ENCODE measurements at regions not wholly inside any gene's neighbourhood (a gene's known extent, or its start where the extent isn't known, plus 50 kb on each side); places are given as distances from the start of the nearest gene placed in this dataset.

DNA sequence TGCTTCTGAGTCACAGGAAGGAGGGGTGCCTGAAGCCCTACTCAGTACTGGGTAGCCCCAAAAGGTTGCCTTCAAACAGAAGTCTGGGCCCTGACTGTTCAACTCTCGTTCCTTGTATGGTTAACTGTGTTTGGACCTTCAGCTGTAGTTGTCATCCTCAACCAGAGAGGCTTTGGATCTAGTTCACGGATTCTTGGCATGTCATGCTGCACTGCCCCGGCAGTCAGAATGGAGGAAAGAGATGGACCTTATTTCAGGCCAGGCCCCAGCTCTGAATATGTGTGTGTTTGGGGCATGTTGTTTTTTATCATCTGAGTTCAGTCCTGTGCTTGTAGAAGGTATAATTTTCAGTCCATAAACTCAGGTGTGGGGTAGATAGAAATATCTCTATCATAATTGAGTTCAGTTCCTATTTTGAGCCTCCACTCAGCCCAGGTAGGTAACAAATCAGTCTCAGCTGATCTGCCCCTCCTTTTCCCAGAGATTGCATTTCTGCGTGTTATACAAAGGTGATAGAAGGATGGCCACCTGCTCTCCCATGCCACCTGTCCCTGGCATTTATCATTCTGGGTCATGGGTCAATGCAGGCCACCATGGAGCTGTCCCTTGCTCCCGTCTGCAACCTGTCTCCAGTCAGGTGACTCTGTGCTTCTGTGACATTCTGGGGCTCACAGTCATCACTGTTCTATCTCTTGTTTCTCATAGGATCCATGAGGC lies 127.5 kb upstream of the CPEB4 start:
- no peak overlapping the region for H2AK9ac ChIP-seq (replicated peaks; ENCODE audit: low read depth, low read length, poor library complexity)
- in situ Hi-C loops (cut with MboI; ENCODE audit: low sequenced_read_pairs) (no loop called here), intact Hi-C loops (cut with micrococcal nuclease) (loop anchor here (5.0 kb wide), 1 partner anchor 127 kb away; the partner anchor contains the start of gene CPEB4), dilution Hi-C loops (cut with HindIII; ENCODE audit: low sequenced_read_pairs, unreplicated experiment) (no loop called here)
- peak overlapping the region; percentile 8 for H2AK5ac ChIP-seq (ENCODE audit: low read depth, low read length)
- no peak overlapping the region for H4K5ac ChIP-seq (ENCODE audit: low read depth, low read length)
- BruUV-seq (replicated peaks), result no TSS peak
- no peak overlapping the region for H4K8ac ChIP-seq (ENCODE audit: low read depth in 2 of 2, low read length in 2 of 2)
- WGBS, 2 experiments (ENCODE audit: extremely low coverage in 2 of 2, insufficient read length in 1 of 2), result 71% methylated on average over 2 of the region's 5 CpGs; no CpG with 5 or more reads in 1 of the 2 experiments
- H2BK5ac ChIP-seq (ENCODE audit: low read depth, low read length, poor library complexity, severe bottlenecking), result no peak overlapping the region
- H3K9ac ChIP-seq (ENCODE audit: low read depth, low read length), result no peak overlapping the region
- H3K4me1 ChIP-seq (ENCODE audit: control insufficient read depth, insufficient read depth, low read length), result peaks cover 7% of the 10 kb centered on the region
- no peak overlapping the region for H3K4ac ChIP-seq (ENCODE audit: low read depth, low read length)
- no peak overlapping the region for H3K18ac ChIP-seq (ENCODE audit: low read depth, low read length)
- no peak overlapping the region for H2BK20ac ChIP-seq (ENCODE audit: low read depth, low read length)
- peaks cover 2% of the 10 kb centered on the region for H3K27me3 ChIP-seq (ENCODE audit: control insufficient read depth, insufficient read depth, low read length)
- H3K14ac ChIP-seq (replicated peaks; ENCODE audit: low read depth, low read length), result no peak overlapping the region
- H2BK120ac ChIP-seq (ENCODE audit: low read depth, low read length), result no peak overlapping the region
- DNase-seq, result no peak
- no peaks in the 10 kb centered on the region for H3K9me3 ChIP-seq (ENCODE audit: control insufficient read depth, insufficient read depth, low read length)
- H3K9me1 ChIP-seq (ENCODE audit: insufficient read depth, low read length), result 0 out of 2 replicates have a peak, but pooled peaks cover 4% of the 10 kb centered on the region
- POLR2A ChIA-PET (ENCODE audit: unreplicated experiment), result no interaction called here
- H3K4me3 ChIP-seq (ENCODE audit: insufficient read depth, low read depth, low read length), result no peak overlapping the region
- H2AFZ ChIP-seq (replicated peaks; ENCODE audit: low read length, poor library complexity), result no peak overlapping the region
- no peak overlapping the region for H3K27ac ChIP-seq (ENCODE audit: insufficient read depth, low read length)
- ATAC-seq (ENCODE audit: low read depth), result no peak
- H3K36me3 ChIP-seq (ENCODE audit: control insufficient read depth, insufficient read depth, low read length), result no peaks in the 10 kb centered on the region
- H3K79me1 ChIP-seq (ENCODE audit: low read depth in 1 of 2, low read length in 2 of 2), result no peaks in the 10 kb centered on the region
- H4K20me1 ChIP-seq (ENCODE audit: insufficient read depth, low read length), result no peaks in the 10 kb centered on the region
- no peak overlapping the region for H3K4me2 ChIP-seq (ENCODE audit: low read depth, low read length)
- no peak overlapping the region for H2BK15ac ChIP-seq (ENCODE audit: low read depth, low read length)
- CTCF ChIA-PET, result no interaction called here
- no peak overlapping the region for H3K23ac ChIP-seq (ENCODE audit: low read depth, low read length)
- TF ChIP-seq, protein P1, sequence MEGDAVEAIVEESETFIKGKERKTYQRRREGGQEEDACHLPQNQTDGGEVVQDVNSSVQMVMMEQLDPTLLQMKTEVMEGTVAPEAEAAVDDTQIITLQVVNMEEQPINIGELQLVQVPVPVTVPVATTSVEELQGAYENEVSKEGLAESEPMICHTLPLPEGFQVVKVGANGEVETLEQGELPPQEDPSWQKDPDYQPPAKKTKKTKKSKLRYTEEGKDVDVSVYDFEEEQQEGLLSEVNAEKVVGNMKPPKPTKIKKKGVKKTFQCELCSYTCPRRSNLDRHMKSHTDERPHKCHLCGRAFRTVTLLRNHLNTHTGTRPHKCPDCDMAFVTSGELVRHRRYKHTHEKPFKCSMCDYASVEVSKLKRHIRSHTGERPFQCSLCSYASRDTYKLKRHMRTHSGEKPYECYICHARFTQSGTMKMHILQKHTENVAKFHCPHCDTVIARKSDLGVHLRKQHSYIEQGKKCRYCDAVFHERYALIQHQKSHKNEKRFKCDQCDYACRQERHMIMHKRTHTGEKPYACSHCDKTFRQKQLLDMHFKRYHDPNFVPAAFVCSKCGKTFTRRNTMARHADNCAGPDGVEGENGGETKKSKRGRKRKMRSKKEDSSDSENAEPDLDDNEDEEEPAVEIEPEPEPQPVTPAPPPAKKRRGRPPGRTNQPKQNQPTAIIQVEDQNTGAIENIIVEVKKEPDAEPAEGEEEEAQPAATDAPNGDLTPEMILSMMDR (conservative IDR thresholded peaks at IDR 0.05; ENCODE audit: low read depth, low read length), result no peak
- no peak for TF ChIP-seq FOS (IDR thresholded peaks at IDR 0.05; ENCODE audit: low read depth, low read length)
- no peak for TF ChIP-seq SMC3 (IDR thresholded peaks at IDR 0.05; ENCODE audit: low read depth, low read length)
- TF ChIP-seq CHD1 (IDR thresholded peaks at IDR 0.05; ENCODE audit: low read depth, low read length), result no peak
- TF ChIP-seq RFX5 (IDR thresholded peaks at IDR 0.05; ENCODE audit: low read depth, low read length), result no peak
- no peak for TF ChIP-seq MAZ (IDR thresholded peaks at IDR 0.05; ENCODE audit: borderline replicate concordance, low read depth, low read length)
- TF ChIP-seq MXI1 (IDR thresholded peaks at IDR 0.05; ENCODE audit: borderline replicate concordance, low read depth, low read length), result no peak
- TF ChIP-seq RAD21 (IDR thresholded peaks at IDR 0.05; ENCODE audit: low read length), result no peak
- TF ChIP-seq NFE2L2 (IDR thresholded peaks at IDR 0.05; ENCODE audit: low read depth, low read length), result no peak
- no peak overlapping the region for H4K91ac ChIP-seq (ENCODE audit: insufficient read depth, low read depth, low read length)
- H3K56ac ChIP-seq (ENCODE audit: extremely low read depth, insufficient read depth, low read length), result no peak overlapping the region
